Astrocyte (in vitro differentiated cells and primary cell): ENCODE measurements at regions not wholly inside any gene's neighbourhood (a gene's known extent, or its start where the extent isn't known, plus 50 kb on each side); places are given as distances from the start of the nearest gene placed in this dataset.
A peak's percentile ranks its signal among the peaks of the same experiment; 100 is the strongest.

ENCODE experiments used
- DNase-seq: peaks from one replicate; pipeline ENCODE4 v3.0.0-alpha.2; 2010; ENCODE audit warnings: low read depth
- FAIRE-seq: peaks from 2 replicates; lab custom pipeline; 2011; peaks lifted over from hg19 to GRCh38; lab: Jason Lieb, UNC
- H2AFZ ChIP-seq: 2 replicates; pipeline ENCODE4 v1.6.0; 2012; ENCODE audit warnings: low read depth, low read length, inconsistent platforms
- H3K27ac ChIP-seq: 2 replicates; pipeline ENCODE4 v1.5.1; 2011; ENCODE audit warnings: low read depth, low read length, inconsistent platforms
- H3K27me3 ChIP-seq: 2 replicates; pipeline ENCODE4 v1.6.0; 2011; ENCODE audit warnings: low read length, inconsistent platforms; ENCODE audit not compliant: insufficient read depth
- H3K36me3 ChIP-seq: 2 replicates; pipeline ENCODE4 v1.5.1; 2011; ENCODE audit warnings: low read length, inconsistent platforms; ENCODE audit not compliant: insufficient read depth
- H3K4me1 ChIP-seq: 2 replicates; pipeline ENCODE4 v1.5.1; 2011; ENCODE audit warnings: low read length, inconsistent platforms; ENCODE audit not compliant: insufficient read depth
- H3K4me2 ChIP-seq: 2 replicates; pipeline ENCODE4 v1.6.0; 2012; ENCODE audit warnings: low read length, inconsistent platforms
- H3K4me3 ChIP-seq: 2 replicates; pipeline ENCODE4 v1.5.1; 2011; ENCODE audit warnings: low read depth, mild to moderate bottlenecking, low read length, inconsistent platforms; ENCODE audit not compliant: insufficient read depth
- H3K79me2 ChIP-seq: 2 replicates; pipeline ENCODE4 v1.6.0; 2012; ENCODE audit warnings: mild to moderate bottlenecking, low read length, inconsistent platforms; ENCODE audit not compliant: insufficient read depth
- H3K9ac ChIP-seq: 2 replicates; pipeline ENCODE4 v1.6.0; 2012; ENCODE audit warnings: mild to moderate bottlenecking, low read length, inconsistent platforms
- H3K9me3 ChIP-seq: 2 replicates; pipeline ENCODE4 v1.5.1; 2012; ENCODE audit warnings: low read depth, mild to moderate bottlenecking, low read length, inconsistent platforms; ENCODE audit not compliant: insufficient read depth
- H4K20me1 ChIP-seq: 2 replicates; pipeline ENCODE4 v1.6.0; 2012; ENCODE audit warnings: low read length, inconsistent platforms; ENCODE audit not compliant: insufficient read depth
- H3K27ac Mint-ChIP-seq: one replicate; pipeline ENCODE4 v1.8.0; 2021; ENCODE audit warnings: mild to moderate bottlenecking, mixed read lengths; ENCODE audit not compliant: unreplicated experiment
- H3K27me3 Mint-ChIP-seq: one replicate; pipeline ENCODE4 v1.8.0; 2021; ENCODE audit warnings: low read depth, mixed read lengths; ENCODE audit not compliant: unreplicated experiment
- H3K36me3 Mint-ChIP-seq: one replicate; pipeline ENCODE4 v1.8.0; 2021; ENCODE audit warnings: low read depth, mixed read lengths; ENCODE audit not compliant: unreplicated experiment
- H3K4me1 Mint-ChIP-seq: one replicate; pipeline ENCODE4 v1.8.0; 2021; ENCODE audit warnings: low read depth, mixed read lengths; ENCODE audit not compliant: unreplicated experiment
- H3K4me3 Mint-ChIP-seq: one replicate; pipeline ENCODE4 v1.8.0; 2021; ENCODE audit warnings: mild to moderate bottlenecking, moderate library complexity, mixed read lengths; ENCODE audit not compliant: unreplicated experiment
- H3K9me3 Mint-ChIP-seq: one replicate; pipeline ENCODE4 v1.8.0; 2021; ENCODE audit warnings: mild to moderate bottlenecking, mixed read lengths; ENCODE audit not compliant: unreplicated experiment
- CTCF ChIP-seq: IDR thresholded peaks from 2 replicates; pipeline ENCODE4 v1.5.1; 2011; ENCODE audit warnings: low read depth, mild to moderate bottlenecking, inconsistent platforms, low read length, moderate library complexity; ENCODE audit not compliant: insufficient read depth
- EZH2 ChIP-seq: IDR thresholded peaks from 2 replicates; pipeline ENCODE4 v1.6.1; 2012; ENCODE audit warnings: mild to moderate bottlenecking, low read length, inconsistent platforms; ENCODE audit not compliant: insufficient read depth

GRCh38 chr20:63071541-63072181 lies 64.9 kb upstream of the BHLHE23 start:
- FAIRE-seq (no peak), DNase-seq (peak; percentile 41)
- Histone ChIP-seq H3K9ac (no peak overlapping the region), H3K36me3 (no peaks in the 10 kb centered on the region), H3K27me3 (peaks cover 11% of the 10 kb centered on the region), H3K27ac (no peak overlapping the region), H2AFZ (no peak overlapping the region), H3K79me2 (no peaks in the 10 kb centered on the region), H3K4me1 (peaks cover 3% of the 10 kb centered on the region), H3K9me3 (no peaks in the 10 kb centered on the region), H3K4me3 (no peak overlapping the region), H3K4me2 (no peak overlapping the region), H4K20me1 (no peaks in the 10 kb centered on the region)
- H3K27me3 Mint-ChIP-seq, result peaks cover 55% of the 10 kb centered on the region
- no peaks in the 10 kb centered on the region for H3K36me3 Mint-ChIP-seq
- peak overlapping the region; percentile 80 for H3K27ac Mint-ChIP-seq
- H3K4me1 Mint-ChIP-seq, result peaks cover 3% of the 10 kb centered on the region
- TF ChIP-seq CTCF, result no peak
- no peak for TF ChIP-seq EZH2
- H3K9me3 Mint-ChIP-seq, result peaks cover 12% of the 10 kb centered on the region
- peak overlapping the region; percentile 70 for H3K4me3 Mint-ChIP-seq

GRCh38 chr20:63070771-63071540 lies 64.2 kb upstream of the BHLHE23 start:
- Mint-ChIP-seq H3K27ac (peak overlapping the region; percentile 80), H3K36me3 (no peaks in the 10 kb centered on the region), H3K9me3 (peaks cover 6% of the 10 kb centered on the region), H3K4me3 (peak overlapping the region; percentile 50), H3K4me1 (peaks cover 3% of the 10 kb centered on the region), H3K27me3 (peaks cover 54% of the 10 kb centered on the region)
- DNase-seq (no peak), FAIRE-seq (no peak)
- TF ChIP-seq CTCF (no peak), EZH2 (no peak)
- H3K4me2 ChIP-seq, result no peak overlapping the region
- no peak overlapping the region for H3K4me3 ChIP-seq
- H3K27ac ChIP-seq, result no peak overlapping the region
- no peak overlapping the region for H3K9ac ChIP-seq
- no peaks in the 10 kb centered on the region for H3K79me2 ChIP-seq
- H2AFZ ChIP-seq, result no peak overlapping the region
- H3K36me3 ChIP-seq, result no peaks in the 10 kb centered on the region
- no peaks in the 10 kb centered on the region for H3K9me3 ChIP-seq
- peaks cover 11% of the 10 kb centered on the region for H3K27me3 ChIP-seq
- no peaks in the 10 kb centered on the region for H4K20me1 ChIP-seq
- peaks cover 3% of the 10 kb centered on the region for H3K4me1 ChIP-seq

GRCh38 chr20:63070301-63070625 lies 63.5 kb upstream of the BHLHE23 start:
- no peaks in the 10 kb centered on the region for H3K79me2 ChIP-seq
- DNase-seq, result no peak
- no peak overlapping the region for H2AFZ ChIP-seq
- no peak overlapping the region for H3K27ac ChIP-seq
- Mint-ChIP-seq H3K4me3 (no peak overlapping the region), H3K36me3 (no peaks in the 10 kb centered on the region), H3K4me1 (peaks cover 3% of the 10 kb centered on the region), H3K27ac (no peak overlapping the region), H3K27me3 (peaks cover 54% of the 10 kb centered on the region), H3K9me3 (peaks cover 3% of the 10 kb centered on the region)
- H3K4me3 ChIP-seq, result no peak overlapping the region
- no peaks in the 10 kb centered on the region for H3K9me3 ChIP-seq
- H3K4me1 ChIP-seq, result peaks cover 3% of the 10 kb centered on the region
- H4K20me1 ChIP-seq, result no peaks in the 10 kb centered on the region
- peaks cover 11% of the 10 kb centered on the region for H3K27me3 ChIP-seq
- H3K36me3 ChIP-seq, result no peaks in the 10 kb centered on the region
- H3K9ac ChIP-seq, result no peak overlapping the region
- TF ChIP-seq EZH2 (no peak), CTCF (no peak)
- FAIRE-seq, result no peak
- no peak overlapping the region for H3K4me2 ChIP-seq
